WTC11 (cell line): ENCODE measurements at regions not wholly inside any gene's neighbourhood (a gene's known extent, or its start where the extent isn't known, plus 50 kb on each side); places are given as distances from the start of the nearest gene placed in this dataset.

Experiments
- ATAC-seq: fragments of 200-7000 bp; cut with Tn5 transposase; 2 replicates; pipeline ENCODE4 v1.10.0; 2021; ENCODE audit warnings: mild to moderate bottlenecking, moderate library complexity
- CTCF ChIA-PET: fragments of 300-600 bp; sonication (Branson Sonifier 250); formaldehyde crosslinking; loops from one replicate; lab custom pipeline; 2021; ENCODE audit warnings: antibody characterized with exemption; lab: Charles Lee
- POLR2A ChIA-PET: fragments of 350-600 bp; sonication (Branson Sonifier 250); formaldehyde crosslinking; loops from one replicate; lab custom pipeline; 2021; ENCODE audit warnings: antibody characterized with exemption; lab: Charles Lee
- DNase-seq: peaks from one replicate; pipeline ENCODE4 v3.0.0; 2021; ENCODE audit warnings: low spot score
- H3K27ac Mint-ChIP-seq: 2 replicates; pipeline ENCODE4 v1.8.0; 2021; ENCODE audit warnings: mixed read lengths
- H3K27me3 Mint-ChIP-seq: 2 replicates; pipeline ENCODE4 v1.8.0; 2021; ENCODE audit warnings: low read depth, mild to moderate bottlenecking, moderate library complexity, mixed read lengths
- H3K36me3 Mint-ChIP-seq: 2 replicates; pipeline ENCODE4 v1.8.0; 2021; ENCODE audit warnings: mixed read lengths
- H3K4me1 Mint-ChIP-seq: 2 replicates; pipeline ENCODE4 v1.8.0; 2022; ENCODE audit warnings: mixed read lengths
- H3K4me3 Mint-ChIP-seq: 2 replicates; pipeline ENCODE4 v1.8.0; 2021; ENCODE audit warnings: mild to moderate bottlenecking, moderate library complexity, mixed read lengths
- H3K9me3 Mint-ChIP-seq: 2 replicates; pipeline ENCODE4 v1.8.0; 2021; ENCODE audit warnings: mixed read lengths
- AR ChIP-seq: fragments of 250-450 bp; sonication (Bioruptor Pico); IDR thresholded peaks from 2 replicates; pipeline ENCODE4 v1.9.0; 2021; ENCODE audit warnings: mild to moderate bottlenecking
- ATF6 ChIP-seq: sonication (generic); formaldehyde crosslinking; IDR thresholded peaks from 2 replicates; pipeline ENCODE4 v1.8.1; 2023; ENCODE audit warnings: mild to moderate bottlenecking, missing genetic modification reagents
- CDX4 ChIP-seq: fragments of 250-450 bp; sonication (Bioruptor Pico); IDR thresholded peaks from 2 replicates; pipeline ENCODE4 v1.9.0; 2021; ENCODE audit warnings: moderate library complexity, mild to moderate bottlenecking, inconsistent platforms, borderline replicate concordance
- CREM ChIP-seq: sonication (generic); formaldehyde crosslinking; IDR thresholded peaks from 2 replicates; pipeline ENCODE4 v1.8.1; 2022; ENCODE audit warnings: mild to moderate bottlenecking, missing genetic modification reagents, moderate library complexity
- E2F5 ChIP-seq: sonication (generic); formaldehyde crosslinking; IDR thresholded peaks from 2 replicates; pipeline ENCODE4 v1.8.1; 2022; ENCODE audit warnings: mild to moderate bottlenecking, moderate library complexity, missing genetic modification reagents
- ETV6 ChIP-seq: sonication (generic); formaldehyde crosslinking; IDR thresholded peaks from 2 replicates; pipeline ENCODE4 v1.8.1; 2022; ENCODE audit warnings: mild to moderate bottlenecking, missing genetic modification reagents
- GABPB1 ChIP-seq: sonication (generic); formaldehyde crosslinking; IDR thresholded peaks from 2 replicates; pipeline ENCODE4 v1.8.1; 2023; ENCODE audit warnings: mild to moderate bottlenecking, missing genetic modification reagents
- JUN ChIP-seq: sonication (generic); formaldehyde crosslinking; IDR thresholded peaks from 2 replicates; pipeline ENCODE4 v1.8.0; 2023; ENCODE audit warnings: mild to moderate bottlenecking, missing genetic modification reagents
- KAT7 ChIP-seq: sonication (generic); formaldehyde crosslinking; IDR thresholded peaks from 2 replicates; pipeline ENCODE4 v1.8.1; 2023; ENCODE audit warnings: missing genetic modification reagents, mild to moderate bottlenecking, borderline replicate concordance
- MLX ChIP-seq: sonication (generic); formaldehyde crosslinking; IDR thresholded peaks from 2 replicates; pipeline ENCODE4 v1.8.1; 2023; ENCODE audit warnings: mild to moderate bottlenecking, missing genetic modification reagents, moderate library complexity
- RELA ChIP-seq: sonication (generic); formaldehyde crosslinking; IDR thresholded peaks from 2 replicates; pipeline ENCODE4 v1.8.1; 2022; ENCODE audit warnings: missing genetic modification reagents, mild to moderate bottlenecking, borderline replicate concordance
- SOX15 ChIP-seq: fragments of 250-450 bp; sonication (Bioruptor Pico); IDR thresholded peaks from 2 replicates; pipeline ENCODE4 v1.9.0; 2021; ENCODE audit warnings: mild to moderate bottlenecking
- TEAD1 ChIP-seq: sonication (generic); formaldehyde crosslinking; IDR thresholded peaks from 2 replicates; pipeline ENCODE4 v1.8.0; 2022; ENCODE audit warnings: mild to moderate bottlenecking, missing genetic modification reagents
- ZNF138 ChIP-seq: sonication (generic); formaldehyde crosslinking; conservative IDR thresholded peaks from 2 replicates; pipeline ENCODE4 v1.8.1; 2022; ENCODE audit warnings: mild to moderate bottlenecking, moderate library complexity, missing genetic modification reagents
- ZNF219 ChIP-seq: sonication (generic); formaldehyde crosslinking; IDR thresholded peaks from 2 replicates; pipeline ENCODE4 v1.8.0; 2023; ENCODE audit warnings: missing genetic modification reagents, mild to moderate bottlenecking, borderline replicate concordance
- ZNF317 ChIP-seq: sonication (generic); formaldehyde crosslinking; IDR thresholded peaks from 2 replicates; pipeline ENCODE4 v1.8.1; 2023; ENCODE audit warnings: low read depth, mild to moderate bottlenecking, moderate library complexity, missing genetic modification reagents, borderline replicate concordance
- ZNF396 ChIP-seq: fragments of 250-450 bp; sonication (Bioruptor Pico); IDR thresholded peaks from 2 replicates; pipeline ENCODE4 v1.8.0; 2021; ENCODE audit warnings: mild to moderate bottlenecking, moderate library complexity, borderline replicate concordance
- TF ChIP-seq, protein P1 (sequence below): sonication (generic); formaldehyde crosslinking; IDR thresholded peaks from 2 replicates; pipeline ENCODE4 v1.8.1; 2023; ENCODE audit warnings: mild to moderate bottlenecking, missing genetic modification reagents, moderate library complexity
- TF ChIP-seq, protein P2 (sequence below): sonication (generic); formaldehyde crosslinking; IDR thresholded peaks from 2 replicates; pipeline ENCODE4 v1.8.0; 2022; ENCODE audit warnings: mild to moderate bottlenecking, missing genetic modification reagents

- Mint-ChIP-seq H3K36me3 (no peaks in the 10 kb centered on the region), H3K27ac (no peak overlapping the region), H3K4me3 (no peak overlapping the region), H3K4me1 (peaks cover 17% of the 10 kb centered on the region), H3K9me3 (no peaks in the 10 kb centered on the region), H3K27me3 (peaks cover 4% of the 10 kb centered on the region)
- DNase-seq (no peak), ATAC-seq (no peak)
- TF ChIP-seq, protein P1, sequence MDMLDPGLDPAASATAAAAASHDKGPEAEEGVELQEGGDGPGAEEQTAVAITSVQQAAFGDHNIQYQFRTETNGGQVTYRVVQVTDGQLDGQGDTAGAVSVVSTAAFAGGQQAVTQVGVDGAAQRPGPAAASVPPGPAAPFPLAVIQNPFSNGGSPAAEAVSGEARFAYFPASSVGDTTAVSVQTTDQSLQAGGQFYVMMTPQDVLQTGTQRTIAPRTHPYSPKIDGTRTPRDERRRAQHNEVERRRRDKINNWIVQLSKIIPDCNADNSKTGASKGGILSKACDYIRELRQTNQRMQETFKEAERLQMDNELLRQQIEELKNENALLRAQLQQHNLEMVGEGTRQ (CRISPR knock-in tag), result no peak
- TF ChIP-seq ZNF396 (CRISPR knock-in tag) (no peak), SOX15 (CRISPR knock-in tag) (no peak), ZNF317 (CRISPR knock-in tag) (no peak), AR (CRISPR knock-in tag) (no peak), MLX (no peak), GABPB1 (CRISPR knock-in tag) (no peak), ATF6 (no peak), KAT7 (no peak), RELA (CRISPR knock-in tag) (no peak), CDX4 (CRISPR knock-in tag) (no peak), E2F5 (CRISPR knock-in tag) (no peak), ZNF219 (CRISPR knock-in tag) (no peak), ETV6 (CRISPR knock-in tag) (no peak), ZNF138 (CRISPR knock-in tag) (no peak), JUN (no peak)
- TF ChIP-seq, protein P2, sequence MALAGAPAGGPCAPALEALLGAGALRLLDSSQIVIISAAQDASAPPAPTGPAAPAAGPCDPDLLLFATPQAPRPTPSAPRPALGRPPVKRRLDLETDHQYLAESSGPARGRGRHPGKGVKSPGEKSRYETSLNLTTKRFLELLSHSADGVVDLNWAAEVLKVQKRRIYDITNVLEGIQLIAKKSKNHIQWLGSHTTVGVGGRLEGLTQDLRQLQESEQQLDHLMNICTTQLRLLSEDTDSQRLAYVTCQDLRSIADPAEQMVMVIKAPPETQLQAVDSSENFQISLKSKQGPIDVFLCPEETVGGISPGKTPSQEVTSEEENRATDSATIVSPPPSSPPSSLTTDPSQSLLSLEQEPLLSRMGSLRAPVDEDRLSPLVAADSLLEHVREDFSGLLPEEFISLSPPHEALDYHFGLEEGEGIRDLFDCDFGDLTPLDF (CRISPR knock-in tag), result no peak
- POLR2A ChIA-PET, result no interaction called here
- CTCF ChIA-PET, result no interaction called here
Measured at GRCh38 chr10:78857193-78857592, 211.6 kb upstream of the ZMIZ1 start.

GRCh38 chr10:78859266-78859665 is 209.5 kb upstream of the ZMIZ1 start:
- no peak for ATAC-seq
- H3K27ac Mint-ChIP-seq, result no peak overlapping the region
- TF ChIP-seq SOX15 (CRISPR knock-in tag) (no peak), TEAD1 (CRISPR knock-in tag) (no peak), CREM (no peak)
- TF ChIP-seq, all 79 proteins: peak for 0
- H3K9me3 Mint-ChIP-seq, result no peaks in the 10 kb centered on the region
- DNase-seq, result no peak
- H3K36me3 Mint-ChIP-seq, result no peaks in the 10 kb centered on the region
- H3K4me3 Mint-ChIP-seq, result no peak overlapping the region
- ChIA-PET POLR2A (no interaction called here), CTCF (no interaction called here)
- peaks cover 4% of the 10 kb centered on the region for H3K27me3 Mint-ChIP-seq
- H3K4me1 Mint-ChIP-seq, result peaks cover 10% of the 10 kb centered on the region
